ENCODE measurements at regions not wholly inside any gene's neighbourhood (a gene's known extent, or its start where the extent isn't known, plus 50 kb on each side); places are given as distances from the start of the nearest gene placed in this dataset.

GRCh38 chr12:74049348-74049747 is 488.3 kb upstream of the ATXN7L3B start (continued):
- TF ChIP-seq CHD7 (IDR thresholded peaks at IDR 0.05; ENCODE audit: insufficient replicate concordance, low read length), result no peak
- TF ChIP-seq PHF8 (conservative IDR thresholded peaks at IDR 0.05; ENCODE audit: low read depth, low read length), result no peak
- no peak for TF ChIP-seq CTBP2 (IDR thresholded peaks at IDR 0.05; ENCODE audit: borderline replicate concordance, insufficient read depth, insufficient read length, low read length)
- TF ChIP-seq KDM4A (IDR thresholded peaks at IDR 0.05; ENCODE audit: low read depth, low read length, severe bottlenecking), result no peak
- no peak for TF ChIP-seq RNF2 (IDR thresholded peaks at IDR 0.05; ENCODE audit: borderline replicate concordance, low read depth, low read length, missing control alignments, poor library complexity, severe bottlenecking)
- no peak for TF ChIP-seq FOSL1 (IDR thresholded peaks at IDR 0.05; ENCODE audit: insufficient read depth, low read depth, low read length)
- no peak for TF ChIP-seq NRF1 (IDR thresholded peaks at IDR 0.05; ENCODE audit: low read depth, low read length)
- no peak for TF ChIP-seq SP4 (IDR thresholded peaks at IDR 0.05; ENCODE audit: low read length)

Data from H1 (cell line).